NCI-H187 (cell line): ENCODE measurements at regions not wholly inside any gene's neighbourhood (a gene's known extent, or its start where the extent isn't known, plus 50 kb on each side); places are given as distances from the start of the nearest gene placed in this dataset.

Experiments
- DNase-seq, 2 experiments: peaks; one replicate each; lab custom pipeline; 2025; lab: John Stamatoyannopoulos, UW

GRCh38 chr16:65497571-65497970 lies 375.7 kb upstream of the CDH11 start:
- no peak for DNase-seq

GRCh38 chr16:65495106-65495505 lies 373.2 kb upstream of the CDH11 start:
- DNase-seq = no peak

- DNase-seq = no peak
Observed at GRCh38 chr16:65494609-65495008, 372.7 kb upstream of the CDH11 start.

- no peak for DNase-seq
Observed at GRCh38 chr16:65494080-65494479, 372.2 kb upstream of the CDH11 start.

GRCh38 chr16:65490286-65490685 lies 368.4 kb upstream of the CDH11 start:
- DNase-seq = no peak

- no peak for DNase-seq
Observed at GRCh38 chr16:65489531-65490023, 367.7 kb upstream of the CDH11 start.

- no peak for DNase-seq
Observed at GRCh38 chr16:65487231-65487630, 365.4 kb upstream of the CDH11 start.

- no peak for DNase-seq
Observed at GRCh38 chr16:65481956-65482355, 360.1 kb upstream of the CDH11 start.

- DNase-seq = no peak
Observed at GRCh38 chr16:65480281-65481091, 358.6 kb upstream of the CDH11 start.

GRCh38 chr16:65476448-65476955 lies 354.6 kb upstream of the CDH11 start:
- no peak for DNase-seq

- DNase-seq = no peak
Observed at GRCh38 chr16:65473699-65474098, 351.8 kb upstream of the CDH11 start.

GRCh38 chr16:65469116-65469515 lies 347.3 kb upstream of the CDH11 start:
- no peak for DNase-seq

GRCh38 chr16:65468133-65468532 lies 346.3 kb upstream of the CDH11 start:
- no peak for DNase-seq

- no peak for DNase-seq
Observed at GRCh38 chr16:65463652-65464260, 341.9 kb upstream of the CDH11 start.

GRCh38 chr16:65457084-65457483 lies 335.2 kb upstream of the CDH11 start:
- no peak for DNase-seq

- no peak for DNase-seq
Observed at GRCh38 chr16:65455761-65456160, 333.9 kb upstream of the CDH11 start.

GRCh38 chr16:65453646-65454045 lies 331.8 kb upstream of the CDH11 start:
- no peak for DNase-seq

GRCh38 chr16:65449526-65449925 lies 327.7 kb upstream of the CDH11 start:
- DNase-seq = no peak

- DNase-seq = no peak
Observed at GRCh38 chr16:65446427-65446826, 324.6 kb upstream of the CDH11 start.

- no peak for DNase-seq
Observed at GRCh38 chr16:65445313-65446260, 323.7 kb upstream of the CDH11 start.

- no peak for DNase-seq
Observed at GRCh38 chr16:65441501-65441900, 319.6 kb upstream of the CDH11 start.

- no peak for DNase-seq
Observed at GRCh38 chr16:65429504-65430181, 307.8 kb upstream of the CDH11 start.
